GM12878 (cell line): ENCODE measurements at regions not wholly inside any gene's neighbourhood (a gene's known extent, or its start where the extent isn't known, plus 50 kb on each side); places are given as distances from the start of the nearest gene placed in this dataset.

Experiments
- ATAC-seq: fragments of 200-7000 bp; cut with Tn5 transposase; 3 replicates; pipeline ENCODE4 v1.9.1; 2020; ENCODE audit warnings: mild to moderate bottlenecking, moderate library complexity
- BruUV-seq: library from RNA; stranded (reverse); fragments of 400-500 nt; replicated peaks from 2 replicates; lab custom pipeline; 2021; lab: Mats Ljungman, UMichigan
- CTCF ChIA-PET: fragments of 300-600 bp; sonication (Branson Sonifier 250); formaldehyde crosslinking; extraction: SDS; loops from one replicate; lab custom pipeline; 2021; ENCODE audit warnings: inconsistent platforms; lab: Yijun Ruan, JAX
- POLR2A ChIA-PET: fragments of 350-600 bp; formaldehyde crosslinking; extraction: SDS; loops from one replicate; lab custom pipeline; 2021; ENCODE audit warnings: inconsistent platforms; lab: Charles Lee
- RAD21 ChIA-PET: fragments of 300-600 bp; sonication (Branson Sonifier 250); formaldehyde crosslinking; loops from one replicate; lab custom pipeline; 2023; ENCODE audit warnings: antibody characterized with exemption; ENCODE audit not compliant: unreplicated experiment; lab: Charles Lee
- SMC1A ChIA-PET: fragments of 300-600 bp; sonication (Branson Sonifier 250); formaldehyde crosslinking; loops from one replicate; lab custom pipeline; 2023; ENCODE audit not compliant: unreplicated experiment, uncharacterized antibody; lab: Charles Lee
- DNase-seq: peaks from one replicate; pipeline ENCODE4 v3.0.0-alpha.2; 2011; ENCODE audit warnings: low read depth, low spot score
- FAIRE-seq: peaks from 3 replicates; lab custom pipeline; 2011; peaks lifted over from hg19 to GRCh38; lab: Jason Lieb, UNC
- H2AFZ ChIP-seq: 2 replicates; pipeline ENCODE4 v1.6.0; 2011; ENCODE audit warnings: low read depth, low read length, control low read depth; ENCODE audit not compliant: control insufficient read depth
- H3K27ac ChIP-seq: 2 replicates; pipeline ENCODE4 v1.5.1; 2011; ENCODE audit warnings: control low read depth; ENCODE audit not compliant: control insufficient read depth, insufficient read depth
- H3K27me3 ChIP-seq, 2 experiments: replicated peaks in 1 of 2; 2 replicates each; pipeline versions ENCODE4 v1.6.0 to v1.6.1; 2011; ENCODE audit warnings: low read length in 1 of 2; ENCODE audit not compliant: control insufficient read depth in 2 of 2, insufficient read depth in 2 of 2
- H3K36me3 ChIP-seq, 2 experiments: 2 replicates each; pipeline ENCODE4 v1.5.1; 2011; ENCODE audit warnings: low read length in 1 of 2; ENCODE audit not compliant: control insufficient read depth in 2 of 2, insufficient read depth in 2 of 2
- H3K4me1 ChIP-seq: 2 replicates; pipeline ENCODE4 v1.6.1; 2011; ENCODE audit warnings: mild to moderate bottlenecking, low read length, moderate library complexity, mixed read lengths; ENCODE audit not compliant: control insufficient read depth, insufficient read depth
- H3K4me2 ChIP-seq: 2 replicates; pipeline ENCODE4 v1.6.0; 2011; ENCODE audit warnings: control low read depth; ENCODE audit not compliant: control insufficient read depth, insufficient read depth
- H3K4me3 ChIP-seq: fragments of 200-600 bp; sonication (generic); 2 replicates; pipeline ENCODE4 v1.5.1; 2016
- H3K79me2 ChIP-seq: 2 replicates; pipeline ENCODE4 v1.6.0; 2011; ENCODE audit warnings: low read length; ENCODE audit not compliant: control insufficient read depth, insufficient read depth
- H3K9ac ChIP-seq: 2 replicates; pipeline ENCODE4 v1.8.0; 2011; ENCODE audit warnings: low read length, control low read depth, mixed read lengths; ENCODE audit not compliant: control insufficient read depth, insufficient read depth
- H3K9me3 ChIP-seq: replicated peaks from 3 replicates; pipeline ENCODE4 v1.5.1; 2011; ENCODE audit warnings: mild to moderate bottlenecking, low read length; ENCODE audit not compliant: control insufficient read depth, insufficient read depth
- H4K20me1 ChIP-seq: 2 replicates; pipeline ENCODE4 v1.6.0; 2011; ENCODE audit not compliant: control insufficient read depth, insufficient read depth
- BRCA1 ChIP-seq: IDR thresholded peaks from 2 replicates; pipeline ENCODE4 v1.6.1; 2011; ENCODE audit warnings: low read depth, low read length, improper control_type of control experiment
- CBFB ChIP-seq: IDR thresholded peaks from 2 replicates; pipeline ENCODE4 v1.6.1; 2016; ENCODE audit warnings: antibody characterized with exemption, low read depth
- CBX3 ChIP-seq: fragments of 200-600 bp; sonication (generic); IDR thresholded peaks from 2 replicates; pipeline ENCODE4 v1.6.1; 2016; ENCODE audit warnings: low read depth, borderline replicate concordance
- ETV6 ChIP-seq, 2 experiments: fragments of 450-650 bp in 1 of 2; IDR thresholded peaks in 1 of 2; conservative IDR thresholded peaks in 1 of 2; 2 replicates each; pipeline ENCODE4 v1.6.1; 2014; ENCODE audit warnings: antibody characterized with exemption in 1 of 2, borderline replicate concordance in 1 of 2, low read depth in 1 of 2, mild to moderate bottlenecking in 1 of 2, moderate library complexity in 1 of 2
- GATAD2B ChIP-seq: fragments of 450-650 bp; conservative IDR thresholded peaks from 2 replicates; pipeline ENCODE4 v1.6.1; 2017; ENCODE audit warnings: low read depth, mild to moderate bottlenecking, moderate library complexity
- KDM1A ChIP-seq: fragments of 200-600 bp; sonication (generic); IDR thresholded peaks from 2 replicates; pipeline ENCODE4 v1.6.1; 2016; ENCODE audit warnings: borderline replicate concordance
- NBN ChIP-seq: fragments of 450-650 bp; IDR thresholded peaks from 2 replicates; pipeline ENCODE4 v1.6.1; 2016
- NFXL1 ChIP-seq: fragments of 450-650 bp; IDR thresholded peaks from 2 replicates; pipeline ENCODE4 v1.6.1; 2017; ENCODE audit warnings: antibody characterized with exemption, mild to moderate bottlenecking, borderline replicate concordance
- TCF3 ChIP-seq: IDR thresholded peaks from 2 replicates; pipeline ENCODE4 v1.6.1; 2012; ENCODE audit warnings: low read depth, mild to moderate bottlenecking, low read length, borderline replicate concordance; ENCODE audit not compliant: insufficient read depth
- ZNF24 ChIP-seq: fragments of 450-650 bp; IDR thresholded peaks from 2 replicates; pipeline ENCODE4 v1.6.1; 2017; ENCODE audit warnings: antibody characterized with exemption, mild to moderate bottlenecking
- WGBS: methylation state at CpG from one replicate; pipeline ENCODE4 v1.1.6; 2016; ENCODE audit warnings: low lambda C conversion rate; ENCODE audit not compliant: insufficient replicate concordance, insufficient coverage; ENCODE audit errors: missing lambda C conversion rate; 5-methylcytosine and 5-hydroxymethylcytosine counted together
- in situ Hi-C: fragments of 300-500 bp; cut with MboI; formaldehyde crosslinking; loops from 9 replicates; pipeline ENCODE4 v1.14.3; 2018; ENCODE audit warnings: mixed read lengths
- intact Hi-C: fragments of 100-400 bp; cut with micrococcal nuclease; formaldehyde crosslinking; loops from one replicate; pipeline ENCODE4 v1.14.2; 2022; ENCODE audit not compliant: unreplicated experiment
- TF ChIP-seq, protein P1 (sequence below): fragments of 450-650 bp; IDR thresholded peaks from 2 replicates; pipeline ENCODE4 v1.6.1; 2016; ENCODE audit warnings: mild to moderate bottlenecking
- TF ChIP-seq, protein P2 (sequence below): IDR thresholded peaks from 2 replicates; pipeline ENCODE4 v1.6.1; 2011; ENCODE audit warnings: low read depth, low read length, improper control_type of control experiment, borderline replicate concordance

DNA sequence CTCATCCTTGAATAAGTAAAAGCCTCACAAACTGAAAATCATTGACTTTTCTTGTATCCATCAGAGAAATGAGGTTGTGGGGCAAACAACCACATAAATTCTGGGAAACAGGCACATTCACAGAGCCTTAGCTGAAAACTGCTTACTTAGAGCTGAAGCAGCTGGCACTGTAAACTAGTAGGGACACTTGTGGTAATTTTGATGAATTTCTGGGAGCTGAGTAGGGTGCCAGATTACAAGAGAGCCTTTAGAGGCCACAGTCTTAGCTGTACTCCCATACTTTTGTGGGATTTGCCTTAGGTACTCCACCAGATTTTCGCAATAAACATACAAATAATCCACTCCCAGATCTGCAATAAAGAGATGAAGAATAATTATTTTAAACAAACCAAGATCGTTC lies 315.2 kb downstream of the TMX3 start:
- H4K20me1 ChIP-seq: no peaks in the 10 kb centered on the region
- BruUV-seq: no TSS peak
- intact Hi-C loops (no loop called here), in situ Hi-C loops (no loop called here)
- no peak overlapping the region for H3K4me3 ChIP-seq
- RAD21 ChIA-PET: no interaction called here
- no peaks in the 10 kb centered on the region for H3K27me3 ChIP-seq
- SMC1A ChIA-PET: no interaction called here
- WGBS: 12% methylated on average over 2 of the region's 2 CpGs
- TF ChIP-seq, protein P1, sequence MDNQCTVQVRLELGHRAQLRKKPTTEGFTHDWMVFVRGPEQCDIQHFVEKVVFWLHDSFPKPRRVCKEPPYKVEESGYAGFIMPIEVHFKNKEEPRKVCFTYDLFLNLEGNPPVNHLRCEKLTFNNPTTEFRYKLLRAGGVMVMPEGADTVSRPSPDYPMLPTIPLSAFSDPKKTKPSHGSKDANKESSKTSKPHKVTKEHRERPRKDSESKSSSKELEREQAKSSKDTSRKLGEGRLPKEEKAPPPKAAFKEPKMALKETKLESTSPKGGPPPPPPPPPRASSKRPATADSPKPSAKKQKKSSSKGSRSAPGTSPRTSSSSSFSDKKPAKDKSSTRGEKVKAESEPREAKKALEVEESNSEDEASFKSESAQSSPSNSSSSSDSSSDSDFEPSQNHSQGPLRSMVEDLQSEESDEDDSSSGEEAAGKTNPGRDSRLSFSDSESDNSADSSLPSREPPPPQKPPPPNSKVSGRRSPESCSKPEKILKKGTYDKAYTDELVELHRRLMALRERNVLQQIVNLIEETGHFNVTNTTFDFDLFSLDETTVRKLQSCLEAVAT: no peak
- no peak for TF ChIP-seq CBX3
- TF ChIP-seq GATAD2B: no peak
- TF ChIP-seq NBN: no peak
- TF ChIP-seq CBFB: no peak
- TF ChIP-seq TCF3: no peak
- no peak for TF ChIP-seq KDM1A
- no peak for TF ChIP-seq BRCA1
- TF ChIP-seq ETV6 (conservative IDR thresholded peaks at IDR 0.05 in 1 of 2, IDR thresholded peaks at IDR 0.05 in 1 of 2; ENCODE audit: borderline replicate concordance in 1 of 2, low read depth in 1 of 2): no peak
- TF ChIP-seq, protein P2, sequence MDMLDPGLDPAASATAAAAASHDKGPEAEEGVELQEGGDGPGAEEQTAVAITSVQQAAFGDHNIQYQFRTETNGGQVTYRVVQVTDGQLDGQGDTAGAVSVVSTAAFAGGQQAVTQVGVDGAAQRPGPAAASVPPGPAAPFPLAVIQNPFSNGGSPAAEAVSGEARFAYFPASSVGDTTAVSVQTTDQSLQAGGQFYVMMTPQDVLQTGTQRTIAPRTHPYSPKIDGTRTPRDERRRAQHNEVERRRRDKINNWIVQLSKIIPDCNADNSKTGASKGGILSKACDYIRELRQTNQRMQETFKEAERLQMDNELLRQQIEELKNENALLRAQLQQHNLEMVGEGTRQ: no peak
- no peak for TF ChIP-seq ZNF24
- TF ChIP-seq NFXL1: no peak
- H3K4me1 ChIP-seq: no peaks in the 10 kb centered on the region
- ATAC-seq (no peak), FAIRE-seq (no peak), DNase-seq (no peak)
- no peaks in the 10 kb centered on the region for H3K36me3 ChIP-seq
- H2AFZ ChIP-seq: no peak overlapping the region
- H3K9ac ChIP-seq: no peak overlapping the region
- POLR2A ChIA-PET: no interaction called here
- CTCF ChIA-PET: no interaction called here
- no peaks in the 10 kb centered on the region for H3K9me3 ChIP-seq
- H3K4me2 ChIP-seq: no peak overlapping the region
- H3K27ac ChIP-seq: no peak overlapping the region
- no peaks in the 10 kb centered on the region for H3K79me2 ChIP-seq
